ENCODE measurements at regions not wholly inside any gene's neighbourhood (a gene's known extent, or its start where the extent isn't known, plus 50 kb on each side); places are given as distances from the start of the nearest gene placed in this dataset.
"Not testable (repeated sequence)": the region's sequence is repeated elsewhere in the genome, so short reads cannot be mapped to it uniquely, and the experiment has no call there.

DNA sequence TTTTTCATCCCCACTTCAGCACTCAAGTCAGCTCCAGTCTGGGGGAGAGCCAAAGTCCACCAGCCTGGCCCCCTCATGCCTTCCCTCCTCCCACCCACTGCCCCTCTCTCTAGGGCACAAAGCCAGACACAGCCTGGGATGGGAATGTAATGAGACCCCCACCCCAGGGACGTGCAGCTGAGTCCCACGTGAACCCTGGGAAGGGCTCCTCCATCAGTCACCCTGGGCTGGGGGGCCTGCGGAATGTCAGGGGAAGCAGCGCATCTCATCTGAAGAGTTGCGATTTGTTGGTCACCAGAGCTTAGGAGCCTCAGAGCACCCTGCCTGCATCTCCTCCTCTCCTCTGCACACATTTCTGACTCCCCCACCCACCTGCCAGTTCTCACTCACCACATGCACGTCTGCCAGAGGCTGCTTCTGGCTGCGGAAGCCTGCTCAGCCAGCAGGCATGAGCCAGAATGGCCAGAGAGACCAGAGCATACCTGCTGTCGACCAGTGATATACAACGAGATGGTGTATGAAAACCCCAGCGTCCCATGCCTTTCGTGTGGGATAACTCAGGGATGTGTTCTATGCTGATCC lies 167.1 kb upstream of the TOP1 start:
- DNase-seq, result no peak

DNA sequence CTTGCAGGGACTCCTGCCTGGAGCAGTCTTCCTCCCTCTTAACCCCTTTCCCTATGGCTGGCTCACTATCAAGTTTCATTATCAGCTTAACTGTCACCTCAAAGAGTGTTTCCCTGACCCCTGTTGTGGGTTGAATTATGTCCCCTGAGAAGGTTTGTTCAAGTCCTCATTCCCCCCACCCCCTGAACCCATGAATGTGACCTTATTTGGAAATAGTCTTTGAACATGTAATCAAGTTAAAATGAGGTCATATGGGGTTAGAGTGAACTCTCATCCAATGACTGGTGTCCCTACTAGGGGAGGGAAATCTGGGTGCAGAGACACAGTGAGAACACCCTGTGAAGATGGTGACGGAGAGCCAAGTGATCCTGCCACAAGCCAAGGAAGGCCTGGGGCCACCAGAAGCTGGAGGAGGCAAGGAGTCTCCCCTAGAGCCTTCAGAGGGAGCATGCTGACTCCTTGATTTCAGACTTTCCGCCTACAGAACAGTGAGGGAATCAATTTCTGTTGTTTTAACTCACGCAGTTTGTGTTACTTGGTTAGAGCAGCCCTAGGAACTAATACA lies 165.2 kb upstream of the TOP1 start:
- no peak for DNase-seq

DNA sequence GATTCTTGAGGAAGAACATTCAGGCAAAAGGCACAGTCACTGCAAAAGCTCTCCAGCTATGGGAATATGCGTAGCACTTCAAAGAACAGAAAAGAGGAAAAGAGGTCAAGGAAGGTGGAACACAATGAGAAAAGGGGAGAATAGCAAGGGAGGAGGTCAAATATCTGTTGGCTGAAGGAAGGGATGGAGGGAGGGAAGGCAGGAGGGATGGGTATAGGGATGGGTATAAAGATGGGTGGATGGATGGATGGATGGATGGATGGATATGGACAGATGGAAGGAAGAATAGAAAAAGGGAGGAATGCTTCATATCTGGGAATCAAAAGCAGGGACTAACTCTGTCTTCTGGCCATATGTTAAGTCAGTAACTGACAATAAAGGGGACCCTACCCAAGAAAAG lies 164.2 kb upstream of the TOP1 start:
- DNase-seq, result no peak

DNA sequence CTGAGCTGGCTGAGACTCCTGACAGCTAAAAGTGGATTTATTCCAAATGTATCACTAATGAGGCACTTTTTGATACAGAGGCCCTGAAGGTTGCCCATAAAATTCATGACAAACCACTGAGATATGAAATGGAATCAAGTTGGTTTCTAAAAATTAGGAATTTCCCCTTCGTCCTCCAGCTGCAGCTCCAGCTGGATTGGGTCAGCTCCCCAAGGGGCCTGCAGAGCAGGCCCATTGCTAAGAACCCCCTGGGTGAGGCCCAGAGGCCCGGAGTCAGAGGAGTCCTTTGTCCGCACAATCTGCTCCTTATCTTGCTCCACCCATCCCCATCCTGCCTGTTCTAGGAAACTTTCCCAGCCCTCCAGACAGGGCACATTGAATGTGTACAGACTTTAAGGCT lies 163.5 kb upstream of the TOP1 start:
- no peak for DNase-seq

DNA sequence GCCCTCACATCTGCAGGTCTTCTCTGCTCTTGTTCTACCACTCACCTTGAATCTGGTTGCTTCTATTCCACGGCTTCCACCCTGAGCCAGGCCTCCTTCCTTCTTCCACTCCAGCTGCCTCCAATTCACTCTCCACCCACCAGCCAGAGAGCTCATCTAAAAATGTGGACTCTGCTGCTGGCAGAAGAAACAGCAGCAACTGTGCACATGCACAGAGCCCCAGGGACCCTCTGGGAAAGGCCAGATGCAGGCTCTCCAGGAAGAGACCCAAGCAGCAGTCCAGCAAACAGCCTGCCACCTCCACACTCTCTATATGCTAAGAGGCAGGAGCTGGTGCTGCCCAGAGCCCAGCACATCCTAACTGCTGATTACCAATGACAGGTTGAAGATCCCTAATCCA lies 162.6 kb upstream of the TOP1 start:
- DNase-seq, result no peak

DNA sequence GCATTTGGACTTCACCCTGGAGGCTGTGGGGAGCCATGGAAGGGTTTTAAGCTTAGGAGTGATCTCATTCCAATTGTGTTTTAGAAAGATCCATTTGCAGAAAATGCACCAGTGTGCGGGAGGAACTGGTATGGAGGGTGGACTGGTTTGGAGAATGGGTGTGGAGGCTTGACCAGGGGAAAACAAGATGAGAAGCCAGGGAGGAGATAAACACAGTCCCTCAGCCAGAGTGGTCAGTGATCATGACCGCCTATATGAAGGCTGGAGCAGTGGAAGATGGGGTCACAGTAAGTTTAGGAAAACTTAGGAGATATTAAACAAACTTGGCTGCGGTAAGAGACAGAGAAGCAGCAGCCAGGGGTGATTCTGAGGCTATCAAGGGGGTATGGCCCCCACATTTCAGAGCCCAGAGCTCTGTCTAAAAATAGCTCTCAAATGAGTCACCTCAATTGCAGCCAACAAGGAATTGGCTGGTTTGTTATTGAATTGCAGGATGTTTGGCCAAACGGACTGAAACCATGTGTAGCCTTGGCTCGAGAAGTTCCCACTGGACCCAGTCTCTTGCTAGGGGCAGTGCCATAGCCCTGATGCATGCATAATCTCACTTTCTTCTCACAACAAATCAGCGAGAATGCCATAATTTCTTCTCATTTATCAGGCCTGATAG lies 159.9 kb upstream of the TOP1 start:
- no peak for DNase-seq

DNA sequence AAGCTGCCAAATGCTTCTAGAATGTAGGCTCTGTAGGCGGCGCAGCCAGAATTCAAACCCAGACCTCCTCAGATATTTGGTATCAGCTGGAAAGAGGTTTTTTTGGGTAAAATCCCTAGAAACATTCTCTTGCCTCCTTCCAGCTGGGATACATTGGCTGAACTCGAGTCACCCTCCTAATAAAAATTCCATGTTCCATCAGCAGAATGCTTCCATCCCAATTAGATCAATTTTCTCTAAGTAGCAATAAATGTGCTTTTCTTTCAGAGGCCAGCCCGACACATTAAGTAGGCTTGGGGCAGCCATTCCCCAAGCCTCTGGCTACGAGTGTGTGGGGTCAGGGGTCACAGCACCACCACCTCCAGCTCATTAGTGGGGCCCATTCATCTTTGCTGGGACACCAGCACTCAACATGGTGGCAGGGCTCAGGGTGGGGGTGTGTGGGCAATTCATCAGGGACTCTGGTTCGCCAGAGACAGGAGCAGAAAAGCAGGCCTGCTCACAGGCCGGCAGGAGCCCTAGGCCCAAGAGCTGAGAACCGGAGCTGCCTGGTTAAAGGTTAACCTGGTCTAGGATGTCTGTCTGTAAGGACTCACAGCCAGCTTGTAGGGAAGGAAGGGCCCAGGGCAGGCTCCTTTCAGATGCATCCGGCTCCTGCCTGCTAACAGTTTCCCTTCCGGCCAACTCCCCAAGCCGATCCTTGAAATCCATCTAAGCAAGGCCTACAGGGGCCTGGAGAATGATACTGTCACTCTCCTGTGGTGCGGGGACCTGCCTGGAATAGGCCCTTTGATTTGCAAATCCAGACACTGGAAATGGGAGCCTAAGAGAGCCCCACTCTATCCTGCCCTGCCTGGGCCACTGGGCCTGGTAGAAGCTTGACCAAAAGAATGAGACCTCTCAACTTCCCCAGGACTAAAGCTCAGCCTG lies 159.1 kb upstream of the TOP1 start:
- no peak for DNase-seq

DNA sequence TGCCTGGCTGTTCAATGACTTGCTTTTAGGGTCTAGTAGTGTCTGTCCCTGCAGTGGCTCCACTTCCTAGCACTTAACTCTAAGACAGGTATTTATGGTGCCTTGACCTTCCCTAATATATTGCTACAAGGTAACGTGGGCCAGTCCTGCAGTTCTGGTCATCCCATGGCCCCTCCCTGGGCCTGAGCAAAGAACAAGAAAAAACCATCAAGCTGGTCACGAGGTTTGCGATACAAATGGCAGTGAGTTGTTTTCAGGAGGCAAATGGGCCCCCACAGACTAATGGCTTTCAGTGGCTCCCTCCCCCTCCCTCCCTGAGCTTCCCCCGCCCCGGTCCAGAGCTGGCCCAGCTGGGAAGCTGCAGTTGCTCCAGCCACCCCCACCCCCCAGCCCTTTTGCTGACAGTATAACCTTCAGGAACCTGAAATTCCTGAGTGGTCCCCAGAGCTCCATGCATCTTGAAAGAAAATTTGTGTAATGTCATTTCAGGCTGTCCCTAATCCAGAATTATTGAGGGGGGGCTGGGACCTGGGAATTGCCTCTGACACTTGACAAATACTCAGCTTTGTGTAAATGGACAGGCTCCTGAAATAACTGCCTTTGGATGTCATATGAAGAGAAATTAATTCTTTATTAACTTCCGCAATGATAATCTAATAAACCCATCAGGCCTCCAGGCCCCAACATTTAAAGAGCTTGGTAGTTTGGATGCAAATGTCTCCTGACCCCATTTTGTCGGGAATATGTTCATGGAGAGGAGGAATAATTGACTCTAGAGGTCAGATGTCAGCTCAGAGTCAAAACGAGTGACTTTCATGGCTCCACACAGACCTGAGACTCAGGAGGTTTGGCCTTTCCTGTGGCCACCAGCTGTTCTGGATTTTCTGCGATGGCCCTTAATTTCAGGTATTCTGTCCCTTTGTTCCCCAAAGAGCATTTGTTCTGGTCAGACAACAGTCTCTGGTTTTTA lies 153.2 kb upstream of the TOP1 start:
- DNase-seq, result no peak

DNA sequence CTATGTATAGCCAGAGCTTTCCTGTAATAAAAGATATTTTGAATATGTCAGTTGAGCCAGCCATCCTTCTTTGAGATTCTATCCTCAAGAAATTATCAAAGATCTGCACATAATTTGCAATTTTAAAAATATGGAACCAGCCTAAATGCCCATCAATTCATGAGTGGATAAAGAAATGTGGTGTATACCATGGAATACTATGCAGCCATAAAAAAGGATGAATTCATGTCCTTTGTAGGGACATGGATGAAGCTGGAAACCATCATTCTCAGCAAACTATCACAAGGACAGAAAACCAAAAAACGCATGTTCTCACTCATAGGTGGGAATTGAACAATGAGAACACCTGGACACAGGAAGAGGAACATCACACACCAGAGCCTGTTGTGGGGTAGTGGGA lies 150.5 kb upstream of the TOP1 start:
- DNase-seq, result not testable (repeated sequence)

DNA sequence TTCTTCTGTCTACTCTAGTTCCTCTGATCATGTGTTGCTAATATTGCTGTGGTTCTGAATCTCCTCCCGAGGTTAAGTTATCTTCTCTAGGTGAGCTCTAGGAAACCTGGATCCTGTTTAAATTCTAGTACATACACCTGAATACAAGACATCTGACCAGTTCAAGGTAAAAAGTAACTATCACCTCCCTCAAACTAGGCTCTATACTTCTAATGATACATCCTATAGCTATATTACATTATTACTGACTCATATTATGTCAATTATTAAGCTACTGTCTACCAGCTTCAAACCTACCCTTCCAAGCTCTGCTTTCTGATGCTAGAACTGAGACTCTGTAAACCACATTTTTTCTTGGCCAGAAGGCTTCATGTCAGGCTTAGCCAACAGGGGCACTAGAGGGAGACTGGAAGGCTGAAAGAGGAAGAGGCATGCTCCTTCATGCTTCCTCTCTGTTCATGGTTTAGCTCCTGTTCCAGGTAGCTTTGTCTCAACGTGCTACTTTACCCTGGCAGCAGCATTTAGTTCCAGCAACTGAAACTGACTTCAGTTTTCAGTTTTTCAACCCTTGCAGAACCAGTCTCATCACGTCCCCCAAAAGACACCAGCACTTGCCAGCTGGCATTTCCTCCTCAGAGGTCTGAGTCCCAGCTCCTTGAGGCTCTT lies 148.4 kb upstream of the TOP1 start:
- DNase-seq, result no peak

DNA sequence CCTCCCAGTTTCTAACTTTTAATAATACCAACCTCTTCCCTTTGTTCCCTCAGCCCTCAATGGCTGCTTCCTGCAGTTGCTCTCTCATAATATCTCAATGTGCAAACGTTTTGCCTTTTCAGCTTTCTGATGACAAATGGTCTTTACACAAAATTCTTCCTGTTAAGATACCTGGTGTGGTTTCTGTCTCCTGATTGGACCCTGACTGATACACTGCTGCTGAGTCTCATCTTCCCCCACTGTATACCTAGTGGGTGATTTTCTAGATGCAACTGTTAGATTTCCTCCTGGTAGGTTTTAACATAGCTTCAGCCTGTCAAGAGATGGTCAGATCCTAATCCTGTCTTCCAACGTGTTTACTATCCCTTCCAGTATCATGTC lies 147.9 kb upstream of the TOP1 start:
- DNase-seq, result no peak

DNA sequence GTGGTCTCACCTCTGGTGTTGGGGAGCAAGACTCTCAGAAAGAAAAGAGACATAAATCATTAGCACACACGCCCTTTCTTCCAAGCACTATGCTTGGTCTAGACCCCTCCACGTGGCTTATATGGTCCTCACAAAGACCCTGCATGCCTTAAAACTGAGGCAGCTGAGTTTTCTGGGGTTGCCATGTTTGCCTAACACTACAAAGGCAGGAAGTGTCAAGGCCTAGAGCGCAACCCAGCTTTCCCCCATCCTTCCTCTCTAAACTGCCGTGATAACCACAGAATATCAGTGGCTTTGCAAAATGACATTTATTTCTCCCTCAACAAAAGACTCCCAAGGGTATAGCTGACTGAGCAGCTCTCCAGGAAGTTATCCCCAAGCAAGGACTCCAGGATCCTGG lies 146.5 kb upstream of the TOP1 start:
- DNase-seq, result no peak

DNA sequence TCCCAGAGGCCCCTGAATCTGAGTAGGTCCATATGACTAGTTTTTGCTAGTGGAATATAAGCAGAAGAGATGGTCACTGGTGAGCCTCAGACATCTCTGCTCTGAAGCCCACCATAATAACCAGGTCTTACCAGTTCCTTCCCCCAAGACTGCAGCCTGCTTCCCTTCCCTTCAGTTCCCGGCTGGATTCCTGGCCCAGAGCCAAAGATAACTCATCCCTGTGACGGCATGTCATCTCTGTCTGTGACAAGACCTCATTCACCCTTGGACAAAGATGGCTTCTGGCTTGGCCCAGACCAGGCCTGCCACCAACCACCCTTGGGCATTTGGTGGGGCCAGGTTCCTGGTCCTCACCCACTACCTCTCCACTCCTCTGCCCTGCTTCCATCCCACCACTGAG lies 145.5 kb upstream of the TOP1 start:
- no peak for DNase-seq

DNA sequence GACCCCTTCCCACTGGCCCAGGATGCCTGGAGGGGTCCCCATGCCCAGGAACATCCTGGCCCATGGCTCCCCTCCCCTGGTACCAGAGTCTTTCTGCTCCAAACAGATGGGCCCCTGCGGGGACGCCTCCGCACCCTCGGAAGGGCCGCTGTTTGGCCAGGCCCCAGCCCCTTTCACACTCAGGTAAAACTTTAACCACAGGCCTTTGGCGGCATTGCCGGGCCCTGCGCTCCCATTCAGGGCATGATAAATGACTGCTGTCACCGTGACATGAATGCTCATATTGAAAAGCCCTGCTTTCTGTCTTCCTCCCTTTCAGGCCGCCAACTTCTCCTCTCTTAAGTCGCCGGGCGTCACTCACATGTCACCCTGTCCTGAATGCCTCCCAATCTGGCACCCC lies 141.5 kb upstream of the TOP1 start:
- DNase-seq, result no peak

DNA sequence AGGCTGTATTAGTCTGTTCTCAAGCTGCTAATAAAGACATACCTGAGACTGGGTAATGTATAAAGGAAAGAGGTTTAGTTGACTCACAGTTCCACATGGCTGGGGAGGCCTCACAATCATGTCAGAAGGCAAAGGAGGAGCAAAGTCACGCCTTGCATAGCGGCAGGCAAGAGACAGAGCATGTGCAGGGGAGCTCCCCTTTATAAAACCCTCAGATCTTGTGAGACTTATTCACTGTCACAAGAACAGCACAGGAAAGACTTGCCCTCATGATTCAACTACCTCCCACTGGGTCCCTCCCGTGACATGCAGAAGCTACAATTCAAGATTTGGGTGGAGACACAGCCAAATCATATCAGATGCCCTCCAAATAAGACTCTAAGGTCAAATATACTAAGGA lies 139.4 kb upstream of the TOP1 start:
- not testable (repeated sequence) for DNase-seq

DNA sequence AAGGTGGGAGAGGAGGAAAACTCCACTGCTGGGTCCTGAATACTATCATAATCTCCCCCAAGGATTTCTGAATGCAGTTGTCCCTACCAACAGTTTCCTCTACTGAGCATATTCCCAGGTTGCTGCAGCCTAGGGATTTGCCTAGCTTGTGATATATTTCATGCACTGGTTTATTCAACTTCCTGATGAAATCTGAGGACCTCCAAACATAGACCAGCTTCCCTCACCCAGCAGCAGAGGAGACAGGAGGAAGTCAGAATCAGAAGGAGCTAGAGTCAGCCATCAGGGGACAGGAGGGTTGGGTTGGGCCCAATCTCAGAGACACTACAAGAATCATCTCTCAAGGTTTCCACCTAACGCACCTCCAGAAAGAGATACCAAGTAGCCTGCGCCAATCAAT lies 138.4 kb upstream of the TOP1 start:
- no peak for DNase-seq

DNA sequence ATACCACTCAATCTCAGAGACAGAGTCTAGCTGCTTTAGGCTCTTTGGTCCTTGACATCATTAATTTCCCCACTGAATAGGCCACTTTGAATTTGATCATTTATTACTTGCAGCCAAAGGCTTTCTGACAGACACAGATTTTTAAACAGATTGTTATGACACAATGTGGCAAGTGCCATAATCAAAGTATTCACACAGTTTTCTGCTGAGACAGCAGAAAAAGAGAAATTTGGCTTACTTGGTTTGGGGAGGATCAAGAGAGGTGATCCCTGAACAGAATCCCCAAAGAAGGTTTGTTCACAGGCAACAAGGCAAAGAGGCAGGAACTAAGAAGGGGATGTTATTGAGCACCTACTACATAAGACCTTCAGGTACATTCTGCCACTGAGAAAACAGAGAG lies 138.0 kb upstream of the TOP1 start:
- DNase-seq, result no peak

DNA sequence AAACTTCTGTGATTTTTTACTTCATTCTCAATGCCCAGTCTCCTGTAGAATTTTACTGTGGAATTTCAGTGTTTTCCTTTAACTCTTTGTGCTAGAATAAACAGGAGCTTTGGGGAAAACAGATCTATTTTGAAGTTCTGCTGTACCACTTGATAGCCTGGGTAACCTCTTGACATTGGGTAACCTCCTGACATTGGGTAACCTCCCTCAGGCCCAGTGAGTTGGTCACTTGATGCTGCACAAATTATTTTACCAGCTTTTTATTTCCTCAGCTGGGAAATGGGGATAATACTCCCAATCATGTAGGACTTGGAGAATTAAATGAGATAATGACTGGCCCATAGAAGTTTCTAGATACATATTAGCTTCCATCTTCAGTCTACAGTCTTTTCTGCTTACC lies 137.3 kb upstream of the TOP1 start:
- DNase-seq, result no peak

DNA sequence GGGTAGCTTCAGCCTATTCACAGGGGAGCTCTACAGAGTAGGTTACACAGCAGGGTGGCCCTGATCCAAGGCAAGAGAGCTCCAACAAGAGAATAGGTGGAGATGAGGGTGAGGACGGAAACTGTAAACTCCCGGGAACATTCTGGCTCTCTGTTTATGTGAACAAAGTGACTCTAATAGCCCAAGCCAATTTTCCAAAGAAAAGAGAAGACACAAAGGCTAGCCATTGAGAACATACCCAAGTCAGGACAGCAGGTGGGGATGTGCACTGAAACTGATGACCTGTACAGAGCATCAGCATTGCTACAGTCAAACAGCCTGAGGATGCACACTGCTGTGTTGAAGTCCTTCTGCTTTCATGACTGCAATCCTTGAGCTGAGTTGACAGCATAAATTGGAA lies 136.0 kb upstream of the TOP1 start:
- DNase-seq, result no peak

DNA sequence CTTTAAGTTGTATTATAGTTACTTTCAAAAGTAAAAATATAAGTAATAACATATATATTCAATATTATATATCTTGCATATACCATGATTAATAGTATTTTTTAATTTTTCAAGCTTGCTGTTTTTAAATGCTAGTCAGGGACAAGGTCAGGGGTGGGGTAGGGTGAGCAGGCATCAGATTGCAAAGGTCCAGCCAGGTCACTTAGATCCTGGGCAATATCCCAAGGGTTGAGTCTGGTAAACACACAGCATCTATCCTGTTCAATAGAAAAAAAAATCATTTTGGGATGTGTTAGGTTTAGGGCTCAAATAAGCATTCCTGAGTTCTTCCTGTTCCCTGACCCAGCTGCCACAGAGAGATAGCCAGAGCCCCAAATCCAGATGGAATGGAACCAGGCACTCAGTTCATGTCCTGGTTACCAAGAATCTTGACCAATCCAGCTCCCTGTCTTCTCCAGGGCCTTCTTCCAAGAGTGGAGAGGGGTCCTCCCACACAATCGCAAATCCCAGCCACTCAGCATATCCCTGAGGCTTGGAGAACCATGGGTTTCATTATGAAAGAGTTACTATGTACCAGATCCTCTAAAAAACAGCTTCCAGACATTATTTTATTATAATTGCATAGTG lies 134.9 kb upstream of the TOP1 start:
- no peak for DNase-seq

DNA sequence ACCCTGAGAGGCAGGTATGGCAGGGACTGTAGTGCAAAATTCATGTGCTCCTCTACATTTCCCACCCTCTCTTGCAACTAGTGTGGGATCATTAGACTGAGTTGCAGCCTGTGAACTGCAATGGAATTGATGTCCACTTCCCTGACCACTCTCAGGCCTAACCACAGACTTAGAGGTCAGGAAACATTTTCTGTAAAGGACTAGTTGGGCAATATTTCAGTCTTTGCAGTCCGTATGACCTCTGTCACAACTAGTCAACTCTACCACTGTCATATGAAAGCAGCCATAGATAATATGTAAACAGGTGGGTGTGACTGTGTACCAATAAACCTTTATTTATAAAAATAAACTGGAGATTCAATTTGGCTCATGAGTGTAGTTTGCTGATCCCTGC lies 134.4 kb upstream of the TOP1 start:
- DNase-seq, result no peak

DNA sequence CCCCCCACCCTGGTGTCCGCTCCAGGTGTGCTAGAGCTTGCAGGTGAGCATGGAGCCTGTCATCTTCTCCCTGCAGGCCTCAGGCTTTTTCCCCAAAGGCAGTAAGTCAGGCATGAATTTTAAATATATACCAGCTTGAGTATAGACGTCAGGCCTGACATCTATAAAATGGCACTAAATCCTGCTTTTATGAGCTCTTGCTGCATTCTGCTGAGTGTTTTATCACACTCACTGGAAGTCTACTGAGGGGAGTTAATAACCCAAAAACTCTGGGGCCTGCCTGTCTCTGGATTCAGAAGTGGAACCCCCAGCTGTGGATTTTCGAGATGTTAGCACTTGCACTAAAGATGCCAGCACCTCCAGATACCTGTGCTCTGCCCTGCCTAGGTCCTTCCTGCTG lies 133.4 kb upstream of the TOP1 start:
- DNase-seq, result no peak

All from NCI-H1048 (cell line).